ENCODE measurements at regions not wholly inside any gene's neighbourhood (a gene's known extent, or its start where the extent isn't known, plus 50 kb on each side); places are given as distances from the start of the nearest gene placed in this dataset.

GRCh38 chr6:16939351-16939750 is 162.5 kb upstream of the STMND1 start:
- TF ChIP-seq CTCF (IDR thresholded peaks at IDR 0.05 in 2 of 3, conservative IDR thresholded peaks at IDR 0.05 in 1 of 3; ENCODE audit: insufficient read depth in 2 of 3, low read depth in 1 of 3, low read length in 3 of 3) (no peak), GATA2 (CRISPR knock-in tag; IDR thresholded peaks at IDR 0.05) (no peak), TAF9B (IDR thresholded peaks at IDR 0.05; ENCODE audit: partially characterized antibody) (no peak), SRSF1 (IDR thresholded peaks at IDR 0.05; ENCODE audit: low read depth, low read length) (no peak), CCAR2 (IDR thresholded peaks at IDR 0.05; ENCODE audit: low read depth, low read length) (no peak), CLOCK (CRISPR knock-in tag; IDR thresholded peaks at IDR 0.05; ENCODE audit: borderline replicate concordance) (no peak), ZFPM2 (CRISPR knock-in tag; IDR thresholded peaks at IDR 0.05) (no peak), CHD4 (IDR thresholded peaks at IDR 0.05; ENCODE audit: insufficient read depth, insufficient replicate concordance, low read depth, low read length, poor library complexity, severe bottlenecking) (no peak), ELF1 (tag; IDR thresholded peaks at IDR 0.05) (no peak), REST (IDR thresholded peaks at IDR 0.05; ENCODE audit: borderline replicate concordance) (no peak), REST (CRISPR knock-in tag; IDR thresholded peaks at IDR 0.05; ENCODE audit: low read depth) (no peak), ZFP1 (CRISPR knock-in tag; IDR thresholded peaks at IDR 0.05) (no peak), RAD21 (CRISPR knock-in tag; conservative IDR thresholded peaks at IDR 0.05 in 1 of 2, IDR thresholded peaks at IDR 0.05 in 1 of 2) (no peak), HMGXB4 (CRISPR knock-in tag; IDR thresholded peaks at IDR 0.05) (no peak), ZNF589 (CRISPR knock-in tag; IDR thresholded peaks at IDR 0.05; ENCODE audit: low read depth) (no peak)

Data from K562 (cell line).